22Rv1 (cell line): ENCODE measurements at regions not wholly inside any gene's neighbourhood (a gene's known extent, or its start where the extent isn't known, plus 50 kb on each side); places are given as distances from the start of the nearest gene placed in this dataset.

Source experiments
- H3K27ac ChIP-seq: fragments of 450-650 bp; 2 replicates; pipeline ENCODE4 v1.5.1; 2017
- CTCF ChIP-seq: fragments of 450-650 bp; IDR thresholded peaks from 2 replicates; pipeline ENCODE4 v1.5.1; 2017; ENCODE audit warnings: mild to moderate bottlenecking
- ZFX ChIP-seq: fragments of 450-650 bp; IDR thresholded peaks from 2 replicates; pipeline ENCODE4 v1.6.1; 2017; ENCODE audit warnings: antibody characterized with exemption, borderline replicate concordance

- TF ChIP-seq CTCF (no peak), ZFX (no peak)
- H3K27ac ChIP-seq: peak overlapping the region; percentile 88
These were observed 148.9 kb upstream of the JADE1 start for GRCh38 chr4:128660361-128661215.

GRCh38 chr4:128658214-128658631, 151.3 kb upstream of the JADE1 start:
- H3K27ac ChIP-seq: no peak overlapping the region
- TF ChIP-seq ZFX (no peak), CTCF (no peak)

- TF ChIP-seq CTCF (no peak), ZFX (no peak)
- H3K27ac ChIP-seq: no peak overlapping the region
These were observed 151.9 kb upstream of the JADE1 start for GRCh38 chr4:128657638-128658037.

GRCh38 chr4:128654465-128654864, 155.0 kb upstream of the JADE1 start:
- no peak for TF ChIP-seq ZFX
- no peak for TF ChIP-seq CTCF
- H3K27ac ChIP-seq: no peak overlapping the region

- no peak for TF ChIP-seq ZFX
- TF ChIP-seq CTCF: no peak
- no peak overlapping the region for H3K27ac ChIP-seq
These were observed 155.7 kb upstream of the JADE1 start for GRCh38 chr4:128653527-128654444.

GRCh38 chr4:128649575-128650205, 159.8 kb upstream of the JADE1 start:
- TF ChIP-seq ZFX: no peak
- no peak for TF ChIP-seq CTCF
- H3K27ac ChIP-seq: no peak overlapping the region
